ENCODE measurements at regions not wholly inside any gene's neighbourhood (a gene's known extent, or its start where the extent isn't known, plus 50 kb on each side); places are given as distances from the start of the nearest gene placed in this dataset.

DNA sequence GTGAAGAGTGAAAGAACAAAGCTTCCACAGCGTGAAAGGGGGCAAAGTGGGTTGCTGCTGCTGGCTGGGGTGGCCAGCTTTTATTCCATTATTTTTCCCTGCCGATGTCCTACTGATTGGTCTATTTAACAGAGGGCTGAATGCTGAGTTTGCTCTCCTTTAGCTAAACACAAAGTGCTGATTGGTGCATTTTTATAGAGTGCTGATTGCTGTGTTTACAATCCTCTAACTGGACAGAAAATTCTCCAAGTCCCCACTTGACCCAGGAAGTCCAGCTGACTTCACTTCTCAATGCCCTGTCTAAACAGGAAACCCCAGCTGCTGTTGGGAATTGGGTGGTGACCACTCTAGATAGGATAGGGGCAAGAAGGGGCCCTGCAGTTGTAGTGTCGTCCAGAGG, 335.6 kb upstream of the RBMY1B start:
- Histone ChIP-seq H3K4me3 (no peak overlapping the region), H3K9me3 (no peaks in the 10 kb centered on the region), H3K27me3 (no peaks in the 10 kb centered on the region), H3K27ac (no peak overlapping the region), H3K36me3 (no peaks in the 10 kb centered on the region), H3K4me1 (peaks cover 0 to 8% (median 0%) of the 10 kb centered on the region in 4 donors)
- no peak for DNase-seq
- no peak for TF ChIP-seq POLR2A (IDR thresholded peaks at IDR 0.05)
- TF ChIP-seq, protein P1, sequence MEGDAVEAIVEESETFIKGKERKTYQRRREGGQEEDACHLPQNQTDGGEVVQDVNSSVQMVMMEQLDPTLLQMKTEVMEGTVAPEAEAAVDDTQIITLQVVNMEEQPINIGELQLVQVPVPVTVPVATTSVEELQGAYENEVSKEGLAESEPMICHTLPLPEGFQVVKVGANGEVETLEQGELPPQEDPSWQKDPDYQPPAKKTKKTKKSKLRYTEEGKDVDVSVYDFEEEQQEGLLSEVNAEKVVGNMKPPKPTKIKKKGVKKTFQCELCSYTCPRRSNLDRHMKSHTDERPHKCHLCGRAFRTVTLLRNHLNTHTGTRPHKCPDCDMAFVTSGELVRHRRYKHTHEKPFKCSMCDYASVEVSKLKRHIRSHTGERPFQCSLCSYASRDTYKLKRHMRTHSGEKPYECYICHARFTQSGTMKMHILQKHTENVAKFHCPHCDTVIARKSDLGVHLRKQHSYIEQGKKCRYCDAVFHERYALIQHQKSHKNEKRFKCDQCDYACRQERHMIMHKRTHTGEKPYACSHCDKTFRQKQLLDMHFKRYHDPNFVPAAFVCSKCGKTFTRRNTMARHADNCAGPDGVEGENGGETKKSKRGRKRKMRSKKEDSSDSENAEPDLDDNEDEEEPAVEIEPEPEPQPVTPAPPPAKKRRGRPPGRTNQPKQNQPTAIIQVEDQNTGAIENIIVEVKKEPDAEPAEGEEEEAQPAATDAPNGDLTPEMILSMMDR (IDR thresholded peaks at IDR 0.05) = no peak

DNA sequence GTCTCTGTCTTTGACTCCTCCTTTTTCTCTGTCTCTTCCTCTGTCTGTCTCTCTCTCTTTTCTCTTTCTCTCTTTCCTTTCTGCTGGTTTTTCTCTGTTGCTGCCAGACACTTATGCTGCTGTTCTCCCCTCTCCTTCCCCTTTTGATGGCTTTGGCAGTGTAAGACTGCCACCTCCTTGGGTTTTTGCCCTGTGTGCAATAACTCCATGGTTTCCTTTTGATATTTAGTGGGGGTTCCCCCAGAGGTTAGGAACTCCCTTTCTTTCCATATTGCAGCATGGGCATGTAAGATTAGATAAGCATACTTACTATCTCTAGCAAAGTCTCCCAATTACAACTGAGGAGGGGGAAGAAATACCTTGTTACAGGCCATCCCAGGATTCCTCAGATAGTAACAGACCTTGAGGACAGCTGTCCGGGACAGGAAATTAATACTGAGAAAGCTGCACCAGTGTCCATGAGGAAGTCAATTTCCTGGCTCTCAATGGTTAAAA, 333.8 kb upstream of the RBMY1B start:
- H3K36me3 ChIP-seq = no peaks in the 10 kb centered on the region
- no peak overlapping the region for H3K27ac ChIP-seq
- no peak overlapping the region for H3K4me3 ChIP-seq
- no peaks in the 10 kb centered on the region for H3K27me3 ChIP-seq
- TF ChIP-seq POLR2A (IDR thresholded peaks at IDR 0.05) = no peak
- TF ChIP-seq, protein P1 (IDR thresholded peaks at IDR 0.05) = no peak
- no peaks in the 10 kb centered on the region for H3K9me3 ChIP-seq
- H3K4me1 ChIP-seq = peaks cover 0 to 8% (median 0%) of the 10 kb centered on the region in 4 donors
- no peak for DNase-seq

DNA sequence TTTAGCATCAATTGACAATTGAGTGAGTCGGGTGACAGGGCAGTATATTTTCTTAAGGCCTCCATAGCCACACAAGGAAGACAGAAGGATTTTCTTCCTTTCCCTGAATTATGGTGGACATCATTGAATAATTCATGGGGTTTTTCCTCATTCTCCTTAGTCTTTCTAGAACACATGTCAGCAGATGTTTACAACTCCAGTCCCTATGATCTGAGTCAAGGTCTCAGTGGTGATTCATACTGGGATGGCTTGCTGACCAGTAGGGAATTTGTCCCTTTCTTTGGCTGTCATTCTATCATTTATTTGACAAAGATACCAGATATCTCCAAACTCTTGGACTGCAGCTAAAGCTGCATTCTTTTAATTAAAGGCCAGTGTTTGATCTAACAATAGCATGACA, 332.9 kb upstream of the RBMY1B start:
- Histone ChIP-seq H3K9me3 (no peaks in the 10 kb centered on the region), H3K27ac (no peak overlapping the region), H3K4me1 (peaks cover 0 to 8% (median 0%) of the 10 kb centered on the region in 4 donors), H3K27me3 (no peaks in the 10 kb centered on the region), H3K36me3 (no peaks in the 10 kb centered on the region), H3K4me3 (no peak overlapping the region)
- TF ChIP-seq POLR2A (IDR thresholded peaks at IDR 0.05) = no peak
- TF ChIP-seq, protein P1 (IDR thresholded peaks at IDR 0.05) = no peak
- no peak for DNase-seq

DNA sequence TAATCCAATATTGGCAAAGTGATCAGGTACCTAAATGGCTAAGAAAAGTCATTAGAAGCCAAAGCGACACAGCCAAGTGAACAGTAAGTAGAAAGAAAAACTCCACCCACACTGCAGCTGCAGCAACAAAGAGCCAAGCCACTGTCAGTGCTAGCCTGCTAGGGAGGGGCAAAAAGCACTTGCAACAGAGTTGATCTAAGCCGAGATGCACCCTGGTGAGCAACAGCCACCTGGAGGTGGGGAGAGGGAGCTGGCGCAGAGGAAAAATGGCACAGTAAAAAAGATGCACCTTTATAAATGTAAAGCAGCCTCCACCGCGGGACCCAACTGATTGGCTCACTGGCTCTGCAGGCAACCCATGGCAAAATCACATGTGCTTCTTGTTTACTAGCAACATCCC, 330.2 kb upstream of the RBMY1B start:
- Histone ChIP-seq H3K4me1 (no peaks in the 10 kb centered on the region), H3K4me3 (no peak overlapping the region), H3K36me3 (no peaks in the 10 kb centered on the region), H3K9me3 (no peaks in the 10 kb centered on the region), H3K27me3 (no peaks in the 10 kb centered on the region), H3K27ac (no peak overlapping the region)
- TF ChIP-seq, protein P1 (IDR thresholded peaks at IDR 0.05) = no peak
- DNase-seq = peak in 1 of 3 donors; percentile 49

DNA sequence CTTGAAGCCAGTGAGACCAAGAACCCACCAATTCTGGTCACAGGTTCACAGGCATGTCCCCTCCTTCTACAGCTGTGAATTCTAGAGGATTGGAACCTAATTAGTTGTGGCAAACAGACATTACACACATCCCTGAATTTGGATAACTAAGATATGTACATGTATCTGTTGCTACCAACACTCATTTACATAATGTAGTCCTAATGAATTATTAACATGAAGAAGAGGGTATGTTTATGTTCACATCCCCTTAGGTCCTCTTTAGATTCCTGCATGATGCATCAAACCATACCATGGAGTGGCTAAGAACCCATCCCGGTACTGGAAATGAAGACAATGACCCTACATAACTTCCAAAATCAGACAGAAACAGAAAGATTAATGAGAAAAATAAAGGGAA, 326.9 kb upstream of the RBMY1B start:
- Histone ChIP-seq H3K4me3 (no peak overlapping the region), H3K9me3 (no peaks in the 10 kb centered on the region), H3K36me3 (no peaks in the 10 kb centered on the region), H3K27ac (no peak overlapping the region), H3K4me1 (no peaks in the 10 kb centered on the region), H3K27me3 (no peaks in the 10 kb centered on the region)
- TF ChIP-seq, protein P1 (IDR thresholded peaks at IDR 0.05) = no peak
- TF ChIP-seq POLR2A (IDR thresholded peaks at IDR 0.05) = no peak
- DNase-seq = no peak

Data from Peyer's patch (tissue), 4 donors.